GM21576 (cell line): ENCODE measurements at regions not wholly inside any gene's neighbourhood (a gene's known extent, or its start where the extent isn't known, plus 50 kb on each side); places are given as distances from the start of the nearest gene placed in this dataset.

ENCODE experiments used
- ATAC-seq: cut with Tn5 transposase; IDR thresholded peaks from one replicate; pipeline ENCODE4 v1.9.1; 2021; ENCODE audit warnings: mild to moderate bottlenecking, moderate library complexity; ENCODE audit not compliant: unreplicated experiment

GRCh38 chr7:131967216-131967730, 410.8 kb upstream of the PODXL start:
- no peak for ATAC-seq

- ATAC-seq = no peak
Measured at GRCh38 chr7:131964203-131964602, 407.8 kb upstream of the PODXL start.

GRCh38 chr7:131961054-131961680, 404.7 kb upstream of the PODXL start:
- no peak for ATAC-seq

GRCh38 chr7:131959106-131959812, 402.8 kb upstream of the PODXL start:
- ATAC-seq = no peak

- no peak for ATAC-seq
Measured at GRCh38 chr7:131957338-131958020, 401.1 kb upstream of the PODXL start.

GRCh38 chr7:131956864-131957263, 400.4 kb upstream of the PODXL start:
- ATAC-seq = no peak

GRCh38 chr7:131955679-131956078, 399.3 kb upstream of the PODXL start:
- no peak for ATAC-seq

GRCh38 chr7:131953184-131953583, 396.8 kb upstream of the PODXL start:
- ATAC-seq = no peak

- no peak for ATAC-seq
Measured at GRCh38 chr7:131952365-131952764, 395.9 kb upstream of the PODXL start.

- ATAC-seq = no peak
Measured at GRCh38 chr7:131950758-131951157, 394.3 kb upstream of the PODXL start.

- no peak for ATAC-seq
Measured at GRCh38 chr7:131949659-131950058, 393.2 kb upstream of the PODXL start.

- ATAC-seq = no peak
Measured at GRCh38 chr7:131948434-131949053, 392.1 kb upstream of the PODXL start.

- no peak for ATAC-seq
Measured at GRCh38 chr7:131947661-131948060, 391.2 kb upstream of the PODXL start.

GRCh38 chr7:131945957-131946544, 389.6 kb upstream of the PODXL start:
- ATAC-seq = no peak

GRCh38 chr7:131945313-131945911, 389.0 kb upstream of the PODXL start:
- ATAC-seq = no peak

- ATAC-seq = no peak
Measured at GRCh38 chr7:131944556-131945069, 388.2 kb upstream of the PODXL start.

GRCh38 chr7:131943646-131944045, 387.2 kb upstream of the PODXL start:
- ATAC-seq = no peak

GRCh38 chr7:131943211-131943610, 386.8 kb upstream of the PODXL start:
- ATAC-seq = no peak

GRCh38 chr7:131942287-131943150, 386.1 kb upstream of the PODXL start:
- no peak for ATAC-seq
